Natural killer cell (primary cell): ENCODE measurements at regions not wholly inside any gene's neighbourhood (a gene's known extent, or its start where the extent isn't known, plus 50 kb on each side); places are given as distances from the start of the nearest gene placed in this dataset.

Experiments used
- ATAC-seq, 3 donors: fragments of 150-1000 bp in 2 of 3; fragments of 200-7000 bp in 1 of 3; cut with Tn5 transposase; 1 replicate in 1 of 3; 2 replicates in 2 of 3; pipeline ENCODE4 v1.10.0; 2021; ENCODE audit warnings: mild to moderate bottlenecking in 2 of 3, moderate library complexity in 2 of 3
- DNase-seq, 2 donors: peaks; one replicate each; pipeline versions ENCODE4 v3.0.0 to v3.0.0-alpha.2; 2013 to 2021; ENCODE audit warnings: mixed read lengths in 1 of 2
- H3K27ac ChIP-seq: one replicate; pipeline ENCODE4 v1.5.1; 2013; ENCODE audit warnings: mild to moderate bottlenecking, low read length
- H3K27me3 ChIP-seq: one replicate; pipeline ENCODE4 v1.6.1; 2013; ENCODE audit warnings: low read length; ENCODE audit not compliant: control insufficient read depth, insufficient read depth
- H3K36me3 ChIP-seq: one replicate; pipeline ENCODE4 v1.6.1; 2013; ENCODE audit warnings: low read length; ENCODE audit not compliant: control insufficient read depth, insufficient read depth
- H3K4me1 ChIP-seq: one replicate; pipeline ENCODE4 v1.6.1; 2013; ENCODE audit warnings: low read length; ENCODE audit not compliant: control insufficient read depth, insufficient read depth
- H3K4me3 ChIP-seq: one replicate; pipeline ENCODE4 v1.5.1; 2013; ENCODE audit warnings: low read length
- H3K9me3 ChIP-seq: one replicate; pipeline ENCODE4 v1.6.1; 2013; ENCODE audit warnings: low read length; ENCODE audit not compliant: control insufficient read depth, insufficient read depth
- H3K27ac Mint-ChIP-seq, 2 donors: one replicate each; pipeline ENCODE4 v1.8.0; 2022; ENCODE audit warnings: mild to moderate bottlenecking in 2 of 2, mixed read lengths in 2 of 2, moderate library complexity in 1 of 2
- H3K27me3 Mint-ChIP-seq, 2 donors: one replicate each; pipeline ENCODE4 v1.8.0; 2022; ENCODE audit warnings: low read depth in 2 of 2, mixed read lengths in 2 of 2
- H3K36me3 Mint-ChIP-seq: one replicate; pipeline ENCODE4 v1.8.0; 2022; ENCODE audit warnings: mixed read lengths
- H3K4me1 Mint-ChIP-seq, 2 donors: one replicate each; pipeline ENCODE4 v1.8.0; 2022; ENCODE audit warnings: mixed read lengths in 2 of 2
- H3K4me3 Mint-ChIP-seq: one replicate; pipeline ENCODE4 v1.8.0; 2022; ENCODE audit warnings: mild to moderate bottlenecking, moderate library complexity, mixed read lengths
- H3K9me3 Mint-ChIP-seq, 2 donors: one replicate each; pipeline ENCODE4 v1.8.0; 2022; ENCODE audit warnings: mixed read lengths in 2 of 2
- CTCF ChIP-seq: fragments of 200-600 bp; IDR thresholded peaks from one replicate; pipeline ENCODE4 v1.8.0; 2022; ENCODE audit warnings: antibody characterized with exemption
- WGBS: methylation state at CpG from one replicate; pipeline ENCODE4 v1.1.7; 2013; ENCODE audit warnings: missing lambda C conversion rate; ENCODE audit not compliant: insufficient coverage; 5-methylcytosine and 5-hydroxymethylcytosine counted together
- intact Hi-C: fragments of 100-400 bp; cut with micrococcal nuclease; formaldehyde crosslinking; loops from one replicate; pipeline ENCODE4 v1.14.2; 2022

DNA sequence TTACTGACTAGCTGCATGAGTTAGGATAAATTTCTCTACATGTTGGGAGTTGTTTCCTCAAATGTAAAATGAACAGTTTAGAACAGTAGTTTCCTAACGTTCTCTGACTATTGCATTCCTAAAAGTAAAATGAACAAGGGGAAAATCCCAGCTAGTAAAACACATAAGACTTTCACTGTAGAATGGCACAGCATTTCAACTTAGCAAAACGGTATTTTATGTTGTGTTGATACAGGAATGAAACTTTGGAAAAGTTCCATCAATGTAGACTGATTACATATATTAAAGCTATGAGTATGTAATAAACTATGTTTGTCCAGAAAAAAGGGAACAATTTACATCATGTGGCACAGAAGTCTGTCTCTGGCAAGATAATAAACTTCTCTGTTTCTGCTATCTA lies 297.4 kb upstream of the EPHA3 start:
- Histone ChIP-seq H3K27me3 (no peaks in the 10 kb centered on the region), H3K27ac (no peak overlapping the region), H3K4me1 (no peaks in the 10 kb centered on the region), H3K9me3 (no peaks in the 10 kb centered on the region), H3K36me3 (no peaks in the 10 kb centered on the region), H3K4me3 (no peak overlapping the region)
- TF ChIP-seq CTCF: no peak
- ATAC-seq: no peak
- no peak overlapping the region for H3K27ac Mint-ChIP-seq
- H3K4me3 Mint-ChIP-seq: no peak overlapping the region
- H3K9me3 Mint-ChIP-seq: peaks cover 11% of the 10 kb centered on the region in 2 donors
- intact Hi-C loops: no loop called here
- 83% methylated on average over 1 of the region's 2 CpGs for WGBS
- no peaks in the 10 kb centered on the region for H3K27me3 Mint-ChIP-seq
- no peaks in the 10 kb centered on the region for H3K4me1 Mint-ChIP-seq
- no peak for DNase-seq
- no peaks in the 10 kb centered on the region for H3K36me3 Mint-ChIP-seq

- Mint-ChIP-seq H3K36me3 (no peaks in the 10 kb centered on the region), H3K9me3 (peaks cover 10 to 11% of the 10 kb centered on the region in 2 donors), H3K27me3 (no peaks in the 10 kb centered on the region), H3K27ac (no peak overlapping the region), H3K4me3 (no peak overlapping the region), H3K4me1 (no peaks in the 10 kb centered on the region)
- no peak for TF ChIP-seq CTCF
- DNase-seq (no peak), ATAC-seq (no peak)
- Histone ChIP-seq H3K27me3 (no peaks in the 10 kb centered on the region), H3K4me1 (no peaks in the 10 kb centered on the region), H3K36me3 (no peaks in the 10 kb centered on the region), H3K27ac (no peak overlapping the region), H3K4me3 (no peak overlapping the region), H3K9me3 (no peaks in the 10 kb centered on the region)
- WGBS: 57% methylated on average over 4 of the region's 4 CpGs
- intact Hi-C loops: no loop called here
Measured at GRCh38 chr3:88810455-88810854, 297.0 kb upstream of the EPHA3 start.

DNA sequence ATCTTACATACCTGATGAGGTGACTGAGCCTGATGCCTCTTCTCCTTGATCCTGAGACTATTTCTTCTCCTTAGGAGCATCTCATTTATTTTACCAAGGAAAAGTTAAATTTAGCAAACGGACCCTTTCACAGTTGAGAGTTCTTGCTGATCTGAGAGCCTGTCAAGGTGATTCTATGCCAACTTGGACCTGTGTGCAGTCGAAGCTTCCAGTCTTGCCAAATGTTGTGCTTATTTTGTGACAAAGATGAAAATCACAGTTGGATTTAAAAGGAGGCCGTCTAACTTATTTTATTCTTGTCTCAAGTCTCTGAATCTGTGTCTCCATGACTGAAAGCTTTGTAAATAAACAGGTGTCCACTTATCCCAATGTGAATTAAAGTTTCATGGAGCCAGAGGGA lies 296.3 kb upstream of the EPHA3 start:
- no peak overlapping the region for H3K4me3 Mint-ChIP-seq
- 78% methylated on average over 3 of the region's 3 CpGs for WGBS
- no peaks in the 10 kb centered on the region for H3K4me1 ChIP-seq
- DNase-seq (no peak), ATAC-seq (no peak)
- H3K4me3 ChIP-seq: no peak overlapping the region
- no peaks in the 10 kb centered on the region for H3K9me3 ChIP-seq
- H3K27me3 ChIP-seq: no peaks in the 10 kb centered on the region
- no peaks in the 10 kb centered on the region for H3K27me3 Mint-ChIP-seq
- H3K27ac ChIP-seq: no peak overlapping the region
- H3K4me1 Mint-ChIP-seq: no peaks in the 10 kb centered on the region
- TF ChIP-seq CTCF: no peak
- H3K27ac Mint-ChIP-seq: no peak overlapping the region
- no peaks in the 10 kb centered on the region for H3K36me3 ChIP-seq
- peaks cover 10% of the 10 kb centered on the region in 2 donors for H3K9me3 Mint-ChIP-seq
- no peaks in the 10 kb centered on the region for H3K36me3 Mint-ChIP-seq
- intact Hi-C loops: no loop called here

GRCh38 chr3:88812576-88812975 lies 294.8 kb upstream of the EPHA3 start:
- WGBS: 97% methylated on average over 5 of the region's 5 CpGs

More at GRCh38 chr3:88812576-88812975, 294.8 kb upstream of the EPHA3 start:
- no peak for TF ChIP-seq CTCF
- intact Hi-C loops: no loop called here
- no peak for DNase-seq
- Mint-ChIP-seq H3K27ac (no peak overlapping the region), H3K27me3 (no peaks in the 10 kb centered on the region), H3K4me3 (no peak overlapping the region), H3K36me3 (no peaks in the 10 kb centered on the region), H3K4me1 (no peaks in the 10 kb centered on the region), H3K9me3 (peaks cover 10% of the 10 kb centered on the region in 2 donors)
- Histone ChIP-seq H3K4me3 (no peak overlapping the region), H3K9me3 (no peaks in the 10 kb centered on the region), H3K36me3 (no peaks in the 10 kb centered on the region), H3K27me3 (no peaks in the 10 kb centered on the region), H3K27ac (no peak overlapping the region), H3K4me1 (no peaks in the 10 kb centered on the region)
- no peak for ATAC-seq
